GM21576 (cell line): ENCODE measurements at regions not wholly inside any gene's neighbourhood (a gene's known extent, or its start where the extent isn't known, plus 50 kb on each side); places are given as distances from the start of the nearest gene placed in this dataset.

Experiments
- ATAC-seq: cut with Tn5 transposase; IDR thresholded peaks from one replicate; pipeline ENCODE4 v1.9.1; 2021; ENCODE audit warnings: mild to moderate bottlenecking, moderate library complexity; ENCODE audit not compliant: unreplicated experiment

GRCh38 chr11:31865606-31866300 lies 54.6 kb upstream of the PAX6 start:
- no peak for ATAC-seq

- no peak for ATAC-seq
Measured at GRCh38 chr11:31863170-31863832, 52.2 kb upstream of the PAX6 start.

GRCh38 chr11:31861011-31861410 lies 49.9 kb upstream of the PAX6 start:
- ATAC-seq: no peak
